ENCODE measurements at regions not wholly inside any gene's neighbourhood (a gene's known extent, or its start where the extent isn't known, plus 50 kb on each side); places are given as distances from the start of the nearest gene placed in this dataset.

DNA sequence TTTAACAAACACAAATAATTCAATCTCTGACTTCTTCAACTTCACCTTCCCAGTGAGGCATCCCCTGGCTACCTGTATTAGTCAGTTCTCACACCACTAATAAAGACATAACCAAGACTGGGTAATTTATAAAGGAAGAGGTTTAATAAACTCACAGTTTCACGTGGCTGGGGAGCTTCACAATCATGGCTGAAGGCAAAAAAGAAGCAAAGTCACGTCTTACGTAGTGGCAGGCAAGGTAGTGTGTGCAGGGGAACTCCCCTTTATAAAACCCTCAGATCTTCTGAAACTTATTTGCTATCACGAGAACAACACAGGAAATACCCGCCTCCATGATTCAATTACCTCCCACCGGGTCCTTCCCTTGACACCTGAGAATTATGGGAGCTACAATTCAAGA lies 478.5 kb downstream of the ADGRL2 start:
- DNase-seq (ENCODE audit: low read depth), result no peak

DNA sequence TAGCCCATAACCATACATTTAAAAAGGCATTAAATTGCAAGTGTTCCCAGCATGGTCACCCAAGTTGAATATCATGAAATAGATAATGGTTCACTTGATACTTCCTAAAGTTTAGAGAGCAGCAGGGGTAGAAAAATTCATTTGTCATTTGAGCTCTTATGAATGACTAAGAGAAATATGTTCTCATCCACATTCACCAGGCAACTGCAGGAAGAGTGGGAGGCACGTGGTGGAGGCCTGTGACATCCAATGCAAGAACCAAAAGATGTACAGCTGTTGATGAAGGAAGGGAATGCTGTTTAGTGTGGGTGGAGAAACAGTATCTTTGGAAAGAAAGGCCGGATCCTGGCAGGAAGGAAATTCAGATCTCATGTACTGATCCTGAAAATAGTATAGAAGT lies 473.1 kb downstream of the ADGRL2 start:
- no peak for DNase-seq (ENCODE audit: low read depth)

DNA sequence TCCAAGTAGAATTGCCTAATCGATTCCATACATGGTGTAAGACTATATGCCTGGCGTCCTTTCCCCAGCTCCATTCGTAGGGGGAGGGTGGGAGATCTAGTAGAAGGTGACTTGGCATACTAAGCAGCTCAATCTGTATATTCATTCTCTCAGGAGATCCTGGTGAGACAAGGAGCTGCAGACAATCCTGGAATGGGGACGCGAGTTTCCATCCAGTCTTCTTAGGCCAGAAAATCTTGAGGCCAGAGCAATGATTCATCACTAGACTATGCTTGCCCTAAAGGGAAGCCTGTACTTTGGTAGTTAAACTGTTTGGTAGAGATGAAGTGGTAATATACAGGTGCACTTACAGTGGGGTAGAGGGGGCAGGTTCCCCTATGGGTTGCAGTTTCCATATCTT lies 468.7 kb downstream of the ADGRL2 start:
- no peak for DNase-seq (ENCODE audit: low read depth)

DNA sequence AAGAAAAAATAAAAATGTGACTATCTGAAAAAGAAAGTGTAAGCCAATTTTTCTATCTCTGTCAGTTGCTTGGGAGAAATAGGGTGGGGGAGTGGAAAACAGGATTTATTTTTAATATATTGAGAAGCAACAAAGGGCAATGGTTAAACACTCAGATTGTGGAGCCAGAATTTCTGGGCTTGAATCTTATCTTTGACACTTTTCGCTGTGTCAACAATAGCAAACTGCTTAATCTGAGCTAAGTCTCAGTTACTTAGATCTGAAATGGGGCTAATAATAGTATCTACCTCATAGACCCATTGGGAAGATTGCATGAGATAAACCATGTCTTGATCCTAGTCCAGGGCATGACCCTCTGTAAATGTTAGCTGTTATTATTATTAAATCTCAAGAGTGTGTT lies 468.1 kb downstream of the ADGRL2 start:
- no peak for DNase-seq (ENCODE audit: low read depth)

DNA sequence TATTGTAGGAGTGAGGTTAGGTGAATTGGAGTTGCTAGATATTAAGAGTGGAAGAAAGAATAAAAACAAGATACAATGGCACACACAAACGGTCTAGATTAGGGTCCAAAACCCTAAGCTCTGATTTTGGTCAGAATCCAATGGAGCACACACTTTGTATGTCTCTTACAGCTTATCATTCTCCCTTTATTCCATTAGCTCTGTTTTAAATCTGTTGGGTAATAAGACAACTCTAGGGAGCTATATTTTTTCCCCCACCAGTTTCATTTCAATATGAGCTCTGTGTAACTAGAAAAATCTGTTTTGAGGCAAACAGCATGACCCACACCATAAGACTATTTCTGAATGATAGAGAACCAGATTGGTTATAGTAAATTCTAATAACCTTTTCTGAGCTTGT lies 465.6 kb downstream of the ADGRL2 start:
- DNase-seq (ENCODE audit: low read depth), result no peak

DNA sequence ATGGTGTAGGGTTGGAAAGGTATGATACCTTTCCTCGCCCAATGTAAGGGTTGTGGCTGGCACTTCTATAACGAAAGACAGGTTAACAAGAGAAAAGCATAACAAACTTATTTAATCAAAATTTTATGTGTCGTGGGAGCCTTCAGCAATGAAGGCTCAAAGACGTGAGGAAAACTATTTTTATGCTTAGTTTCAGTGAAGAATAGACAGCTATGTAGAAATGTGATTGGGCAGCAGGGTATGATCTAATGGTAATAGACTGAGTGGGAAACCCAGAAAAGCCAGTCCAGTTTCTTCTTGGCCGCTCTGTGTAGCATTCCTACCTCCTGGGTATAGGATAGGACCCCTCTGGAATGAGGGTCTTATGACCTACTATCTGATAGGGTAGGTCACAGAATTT lies 464.7 kb downstream of the ADGRL2 start:
- DNase-seq (ENCODE audit: low read depth), result no peak

DNA sequence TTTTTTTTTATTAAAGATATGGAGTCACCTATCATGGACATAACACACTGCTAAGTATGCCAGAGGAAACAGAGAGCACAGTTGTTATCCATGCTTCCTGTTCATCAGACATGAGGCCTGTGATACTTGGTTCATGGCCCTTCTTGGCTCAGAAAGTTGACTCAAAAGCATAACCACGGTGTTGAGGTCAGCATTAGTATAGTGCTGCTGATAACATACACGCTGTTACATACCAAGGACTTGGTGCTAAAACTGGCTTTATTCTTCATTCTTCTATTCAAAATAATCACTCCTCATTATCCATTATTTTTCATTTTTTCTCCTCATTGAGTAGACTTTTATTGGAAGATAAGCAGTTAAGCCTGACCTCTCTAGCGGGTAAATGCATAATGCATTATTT lies 464.1 kb downstream of the ADGRL2 start:
- DNase-seq (ENCODE audit: low read depth), result no peak

DNA sequence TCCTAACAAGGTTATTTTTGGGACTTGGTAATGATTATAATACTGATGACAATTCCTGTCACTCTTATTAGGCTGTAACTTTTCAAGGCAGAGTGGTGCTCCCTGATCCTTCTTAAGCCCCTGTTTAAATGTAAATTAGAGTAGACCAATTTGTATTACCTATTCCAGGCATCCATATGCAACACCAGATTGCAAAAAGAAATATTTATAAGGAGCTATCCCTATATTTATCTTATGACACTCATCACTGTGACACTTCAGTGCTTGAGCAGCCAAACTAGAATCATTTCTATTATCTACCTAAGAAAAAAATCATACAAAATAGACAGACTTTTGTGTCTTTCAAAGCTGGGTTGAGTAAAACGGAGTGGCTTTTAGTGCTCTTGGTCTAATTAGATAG lies 462.7 kb downstream of the ADGRL2 start:
- no peak for DNase-seq (ENCODE audit: low read depth)

DNA sequence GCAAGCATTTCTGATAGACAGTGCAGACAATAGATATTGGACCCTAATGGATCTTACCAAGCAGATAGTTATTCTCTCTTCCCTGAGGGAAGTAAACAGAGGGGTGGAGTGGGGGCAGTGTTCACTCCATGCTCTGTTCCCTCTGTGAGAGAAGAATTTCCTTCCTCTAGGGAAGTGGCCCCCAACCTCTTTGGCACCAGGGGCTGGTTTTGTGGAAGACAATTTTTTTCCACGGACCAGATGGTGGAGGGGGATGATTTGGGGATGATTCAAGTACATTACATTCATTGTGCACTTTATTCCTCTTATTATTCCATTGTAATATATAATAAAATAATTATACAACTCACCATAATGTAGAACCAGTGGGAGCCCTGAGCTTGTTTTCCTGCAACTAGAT lies 459.9 kb downstream of the ADGRL2 start:
- no peak for DNase-seq (ENCODE audit: low read depth)

DNA sequence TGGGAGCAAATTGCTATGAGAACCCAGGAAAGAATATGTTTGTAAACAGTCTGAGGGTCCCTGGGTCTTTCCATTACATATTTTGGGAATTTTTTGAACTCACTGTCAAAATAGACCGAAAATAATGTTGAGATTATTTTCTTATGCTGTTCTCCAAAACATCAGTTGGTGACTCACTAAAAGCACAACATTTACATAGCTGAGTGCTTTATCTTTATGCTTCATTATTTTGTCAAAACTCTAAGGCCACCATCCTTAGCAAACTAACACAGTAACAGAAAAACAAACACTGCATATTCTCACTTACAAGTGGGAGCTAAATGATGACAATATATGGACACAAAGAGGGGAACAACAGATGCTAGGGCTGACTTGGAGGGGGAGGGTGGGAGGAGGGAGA lies 459.3 kb downstream of the ADGRL2 start:
- no peak for DNase-seq (ENCODE audit: low read depth)

DNA sequence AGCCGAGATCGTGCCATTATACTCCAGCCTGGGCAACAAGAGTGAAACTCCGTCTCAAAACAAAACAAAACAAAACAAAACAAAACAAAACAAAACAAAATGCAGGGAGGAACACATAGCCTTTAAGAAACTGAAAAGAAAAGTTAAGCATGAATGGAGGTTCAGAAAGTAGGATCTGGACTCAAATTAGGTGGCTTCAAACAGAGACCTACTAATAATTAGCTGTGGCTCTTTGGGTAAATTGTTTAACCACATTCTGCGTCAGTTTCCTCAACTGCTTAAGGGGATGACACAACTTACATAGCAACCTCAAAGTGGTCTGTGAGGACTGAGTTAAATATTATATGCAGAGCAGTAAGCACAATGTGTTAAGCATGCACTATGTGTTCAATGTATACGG lies 458.2 kb downstream of the ADGRL2 start:
- no peak for DNase-seq (ENCODE audit: low read depth)

DNA sequence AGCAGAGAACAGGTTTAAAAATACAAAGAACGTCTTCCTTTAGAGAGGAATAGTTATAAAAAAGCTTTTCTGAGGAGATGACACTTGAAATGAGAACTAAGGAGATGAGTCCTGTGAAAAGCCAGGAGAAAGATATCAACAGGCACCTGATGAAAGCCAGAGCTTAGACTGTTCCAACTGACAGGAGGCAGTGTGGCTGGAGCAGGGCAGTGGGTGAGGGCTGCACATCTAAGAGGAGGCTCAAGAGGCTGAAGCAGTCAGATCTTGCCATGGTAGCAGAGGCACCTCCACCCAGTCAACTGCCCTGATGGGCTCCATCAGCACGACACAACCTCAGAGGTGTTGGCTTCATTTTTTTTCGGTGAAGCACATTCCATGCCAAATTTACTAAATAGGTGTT lies 445.3 kb downstream of the ADGRL2 start:
- no peak for DNase-seq (ENCODE audit: low read depth)

DNA sequence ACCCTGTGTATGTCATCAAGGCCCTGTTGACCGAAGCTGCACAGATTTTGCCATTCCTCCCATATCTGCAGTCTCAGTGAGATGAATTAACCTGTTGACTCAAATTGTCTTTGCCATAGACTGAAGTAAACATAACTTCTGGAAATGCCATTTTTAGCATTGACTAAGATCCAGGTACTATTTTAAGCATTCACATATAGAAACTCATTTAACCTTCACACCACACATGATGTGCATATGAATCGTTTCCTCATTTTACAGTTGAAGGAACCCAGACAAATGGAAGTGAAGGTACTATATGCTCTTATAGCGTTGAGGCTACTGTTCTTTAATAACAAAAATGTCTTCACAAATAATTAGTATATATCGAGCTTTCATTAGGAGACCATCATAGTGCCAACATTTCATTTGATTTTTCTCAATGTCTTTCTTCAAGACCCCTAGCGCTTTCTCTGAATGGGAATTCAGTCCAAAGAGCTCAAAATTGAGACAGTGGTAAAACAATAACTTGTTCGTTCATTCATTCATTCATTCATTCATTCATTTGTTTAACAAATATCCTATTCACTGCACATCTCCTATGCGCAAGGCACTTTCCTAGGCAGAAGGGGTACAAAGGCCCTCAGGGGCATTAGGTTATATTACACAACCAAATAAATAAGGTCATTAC lies 444.7 kb downstream of the ADGRL2 start:
- no peak for DNase-seq (ENCODE audit: low read depth)

DNA sequence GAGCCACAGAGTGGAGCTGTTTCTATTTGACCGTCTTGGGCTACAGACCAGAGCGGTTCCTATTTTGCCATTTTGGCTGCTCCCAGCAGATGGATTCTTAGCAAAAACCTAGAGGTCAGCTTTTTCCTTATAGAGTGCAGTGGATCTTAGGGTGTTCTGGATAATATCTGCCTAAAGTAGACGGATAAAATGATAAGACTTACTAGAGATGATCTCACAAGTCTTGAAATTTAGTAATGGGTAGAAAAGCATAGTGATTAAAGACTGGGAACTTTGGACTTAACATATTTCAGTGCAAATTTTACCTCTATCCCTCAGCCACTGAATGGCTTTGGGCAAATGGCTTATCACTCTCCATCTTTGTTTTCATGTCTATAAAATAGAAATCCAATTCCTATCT lies 439.8 kb downstream of the ADGRL2 start:
- no peak for DNase-seq (ENCODE audit: low read depth)

DNA sequence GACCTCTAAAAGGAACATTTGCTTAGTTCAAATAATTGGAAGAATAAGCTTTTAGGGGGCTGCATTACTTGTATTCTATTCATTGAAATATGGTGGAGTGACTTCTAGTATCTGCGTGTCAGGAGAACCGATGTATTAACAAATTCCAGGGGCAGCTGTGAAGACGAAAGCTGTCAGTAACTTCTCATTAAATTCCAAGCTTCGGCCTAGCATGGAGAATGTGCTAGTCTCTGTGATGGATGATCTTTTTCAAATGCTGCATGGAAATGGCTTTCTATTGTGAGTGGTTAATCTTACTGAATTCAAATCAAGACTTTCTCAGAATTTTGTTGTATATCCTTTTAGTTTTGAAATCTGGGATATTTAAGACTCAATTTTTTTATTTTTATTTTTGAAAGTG lies 429.9 kb downstream of the ADGRL2 start:
- DNase-seq (ENCODE audit: low read depth), result no peak

DNA sequence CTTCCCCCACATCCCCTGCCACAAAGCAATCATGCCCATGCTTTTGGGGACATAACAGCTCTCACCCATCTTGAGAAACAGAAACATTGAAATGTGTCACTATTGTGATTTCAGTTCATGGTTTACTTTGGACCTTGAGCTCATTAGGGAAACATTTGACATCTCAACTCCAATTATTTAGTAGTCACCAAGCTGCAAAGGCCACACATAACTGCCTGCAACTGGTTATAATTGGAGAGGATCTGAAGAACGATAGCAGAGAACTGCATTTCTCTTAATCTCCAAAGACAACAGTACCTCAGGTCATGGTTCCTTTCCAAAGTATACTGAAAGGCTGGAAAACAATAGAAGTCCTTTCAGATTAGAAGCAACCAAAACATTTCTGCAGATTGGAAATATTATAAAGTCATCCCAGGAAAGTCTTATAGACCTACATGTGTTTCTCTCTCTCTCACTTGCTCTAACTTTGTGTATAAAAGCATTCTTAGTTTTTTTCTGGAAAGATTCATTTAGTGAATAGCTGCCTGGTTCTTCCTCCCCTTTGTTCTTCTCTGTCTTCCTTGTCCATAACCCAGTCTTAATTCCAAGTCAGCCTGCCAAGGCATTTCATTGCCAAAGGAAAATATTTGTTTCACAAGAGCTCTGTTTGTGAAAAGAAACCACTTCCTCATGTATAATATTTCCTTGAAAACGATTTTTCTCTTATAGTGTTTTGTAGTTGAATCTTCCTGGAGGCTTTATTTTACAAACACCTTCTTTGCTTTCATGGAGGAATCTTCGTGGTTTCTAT lies 426.8 kb downstream of the ADGRL2 start:
- no peak for DNase-seq (ENCODE audit: low read depth)

DNA sequence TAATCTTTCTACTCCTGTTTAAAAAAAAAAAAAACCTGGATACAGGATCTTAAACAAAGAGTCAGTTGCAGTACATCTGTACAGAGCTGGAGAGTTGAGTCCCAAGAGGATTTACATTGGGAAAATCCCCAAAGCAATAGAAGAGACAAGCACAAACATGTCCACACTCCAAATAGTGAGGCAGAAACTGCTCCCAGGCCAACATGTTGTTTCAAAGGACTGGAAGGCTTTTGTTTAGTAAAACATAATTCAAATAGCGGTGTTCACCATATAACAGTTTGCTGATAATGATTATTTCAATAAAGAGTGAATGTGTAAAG lies 425.4 kb downstream of the ADGRL2 start:
- DNase-seq (ENCODE audit: low read depth), result no peak

DNA sequence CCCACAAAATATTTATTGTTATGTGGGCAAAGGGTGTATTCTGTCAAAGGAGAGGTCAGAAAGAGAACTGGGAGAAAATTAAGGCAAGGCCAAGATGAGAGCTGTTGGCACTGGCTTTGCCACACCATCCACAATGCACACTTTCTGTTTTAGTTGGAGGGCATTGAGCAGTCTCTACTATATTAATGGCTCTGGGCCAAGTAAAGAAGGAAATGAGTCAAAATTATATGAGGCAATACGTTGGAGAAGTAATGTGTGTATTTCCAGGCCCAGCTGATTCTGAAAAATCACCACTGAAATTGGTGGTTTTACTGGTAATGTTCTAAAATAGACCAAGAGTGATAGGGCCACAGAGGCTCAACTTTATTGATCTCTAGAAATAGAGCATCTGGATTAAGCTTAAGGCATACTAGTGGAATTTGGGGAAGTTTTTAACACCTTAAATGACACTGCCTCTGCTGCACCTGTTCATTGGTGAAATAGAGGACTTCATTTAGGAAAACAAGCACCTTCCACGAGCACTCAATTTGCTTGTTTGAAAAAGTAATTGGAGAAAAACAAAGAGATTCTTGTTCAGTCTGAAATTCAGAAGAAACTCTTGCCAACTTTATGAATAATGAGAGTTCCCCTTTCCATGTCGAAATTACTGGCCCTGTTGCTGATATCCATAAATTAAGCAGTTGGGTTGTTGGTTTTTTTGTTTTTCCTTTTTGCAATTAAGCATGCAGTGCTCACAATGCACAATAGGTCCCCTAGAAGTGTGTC lies 424.9 kb downstream of the ADGRL2 start:
- no peak for DNase-seq (ENCODE audit: low read depth)

DNA sequence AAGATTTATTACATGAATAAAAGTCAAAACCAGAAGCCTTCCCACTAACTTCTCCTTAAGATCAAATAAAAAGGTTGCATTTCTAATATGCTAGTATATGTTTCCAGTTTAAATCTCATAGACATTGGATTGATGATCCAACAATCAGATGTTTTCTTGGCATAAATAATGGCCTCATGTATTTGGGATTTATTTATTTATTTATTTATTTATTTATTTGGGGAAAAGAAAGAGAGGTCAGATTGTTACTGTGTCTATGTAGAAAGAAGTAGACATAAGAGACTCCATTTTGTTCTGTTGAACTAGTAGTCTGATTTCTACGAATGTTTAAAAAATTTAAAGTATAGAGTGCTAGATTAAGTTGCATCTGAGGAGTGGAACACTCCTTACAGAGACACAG lies 422.4 kb downstream of the ADGRL2 start:
- DNase-seq (ENCODE audit: low read depth), result no peak

DNA sequence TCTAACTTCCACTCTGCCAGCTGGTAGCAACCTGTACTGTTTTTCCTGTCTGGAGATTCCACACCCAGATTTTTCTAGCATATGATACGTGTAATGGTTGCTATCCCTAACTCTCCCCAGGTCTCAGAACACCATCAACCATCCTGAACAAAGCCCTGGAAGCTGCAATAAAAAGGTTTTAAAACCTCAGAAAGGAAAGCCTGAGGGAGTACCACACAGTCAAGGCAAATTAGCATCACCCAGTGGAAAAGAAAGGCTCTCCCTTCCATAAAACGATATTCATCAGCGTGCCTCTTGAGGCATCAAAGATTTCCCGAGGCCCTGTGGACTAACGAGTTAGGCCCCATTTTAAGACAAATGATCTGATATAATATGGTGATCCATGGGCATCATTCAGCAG lies 421.0 kb downstream of the ADGRL2 start:
- no peak for DNase-seq (ENCODE audit: low read depth)

DNA sequence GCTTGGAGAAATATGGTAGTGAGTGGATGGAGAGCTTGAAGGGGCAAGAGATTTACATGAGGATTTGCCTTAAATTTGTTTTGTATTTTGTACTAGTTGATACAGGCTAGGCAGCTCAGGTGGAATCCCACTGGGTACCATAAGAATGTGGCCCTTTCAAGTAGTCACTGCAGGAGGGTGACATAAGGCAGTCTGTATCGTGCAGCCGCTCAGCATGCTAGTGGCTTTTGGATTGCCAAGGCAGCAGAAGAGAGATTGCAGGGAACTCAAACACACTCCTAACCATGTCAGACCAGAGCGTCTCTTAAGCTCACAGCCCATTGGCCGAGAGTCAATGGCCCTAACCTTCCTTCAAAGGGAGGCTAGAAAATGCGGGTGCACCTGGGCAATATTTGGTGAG lies 420.0 kb downstream of the ADGRL2 start:
- DNase-seq (ENCODE audit: low read depth), result no peak

DNA sequence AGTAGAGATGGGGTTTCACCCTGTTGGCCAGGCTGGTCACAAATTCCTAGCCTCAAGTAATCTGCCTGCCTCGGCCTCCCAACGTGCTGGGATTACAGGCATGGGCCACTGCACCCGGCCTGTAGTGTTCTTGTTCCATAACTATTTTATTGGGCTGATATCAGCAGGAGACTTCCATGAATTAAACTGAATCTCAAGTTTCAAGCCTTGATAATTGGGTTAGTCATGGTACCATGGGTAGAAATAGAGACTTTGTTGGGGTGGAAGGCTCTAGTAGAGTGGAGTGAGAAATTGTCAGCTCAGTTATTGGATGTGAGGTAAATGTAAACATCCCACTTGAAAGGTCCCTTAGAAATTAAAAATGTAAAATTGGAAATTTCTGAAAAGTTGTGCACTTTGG lies 419.1 kb downstream of the ADGRL2 start:
- no peak for DNase-seq (ENCODE audit: low read depth)

DNA sequence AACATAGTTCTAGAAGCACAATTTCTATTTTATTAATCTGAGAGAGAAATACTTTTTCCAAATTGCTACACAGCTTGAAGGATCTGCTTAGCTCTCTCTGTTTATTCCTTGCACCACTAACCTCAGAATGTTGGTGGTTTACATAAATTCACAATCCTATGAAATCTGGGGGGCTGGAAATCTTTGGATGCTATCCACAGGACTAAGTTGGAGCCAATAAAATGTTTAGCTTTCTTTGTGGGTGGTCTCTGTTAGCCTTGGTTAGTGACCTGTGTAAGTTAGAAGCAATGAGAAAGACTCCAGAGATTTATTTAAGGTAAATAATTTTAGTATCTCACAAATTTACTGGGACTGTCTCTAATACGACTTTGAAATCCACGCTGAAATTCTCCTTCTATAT lies 418.1 kb downstream of the ADGRL2 start:
- DNase-seq (ENCODE audit: low read depth), result no peak

DNA sequence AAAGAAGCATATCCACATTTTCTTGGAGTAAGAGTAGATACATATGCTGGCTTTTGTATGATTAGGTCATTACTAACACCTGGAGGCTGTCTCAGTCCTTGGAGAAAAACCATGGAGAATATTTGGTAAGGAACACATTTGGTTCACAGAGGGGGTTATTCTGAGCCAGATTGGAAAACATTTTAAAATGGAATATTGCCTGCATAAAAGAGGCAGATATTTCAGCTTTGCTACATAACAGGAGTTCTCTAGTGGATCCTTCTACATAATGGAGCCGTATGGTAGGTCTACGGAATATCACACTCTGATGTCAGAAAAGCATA lies 415.1 kb downstream of the ADGRL2 start:
- no peak for DNase-seq (ENCODE audit: low read depth)

Measured in ELR (cell line).